Activated naive CD4-positive, alpha-beta T cell treated with anti-CD3 and anti-CD28 coated beads, Interleukin-2, amount 50 U/mL, for 72 hours (primary cell): ENCODE measurements at regions not wholly inside any gene's neighbourhood (a gene's known extent, or its start where the extent isn't known, plus 50 kb on each side); places are given as distances from the start of the nearest gene placed in this dataset.
"Not testable (repeated sequence)": the region's sequence is repeated elsewhere in the genome, so short reads cannot be mapped to it uniquely, and the experiment has no call there.

Experiments
- ATAC-seq, 2 donors: fragments of 150-1000 bp; cut with Tn5 transposase; 2 replicates each; pipeline ENCODE4 v1.10.0; 2021; ENCODE audit warnings: mild to moderate bottlenecking in 2 of 2, moderate library complexity in 2 of 2
- DNase-seq, 2 donors: peaks; one replicate each; pipeline ENCODE4 v3.0.0; 2021 to 2022; ENCODE audit warnings: low spot score in 2 of 2
- H3K27ac Mint-ChIP-seq, 2 donors: one replicate each; pipeline ENCODE4 v1.8.0; 2022; ENCODE audit warnings: mild to moderate bottlenecking in 2 of 2, mixed read lengths in 2 of 2
- H3K36me3 Mint-ChIP-seq, 2 donors: one replicate each; pipeline ENCODE4 v1.8.0; 2022; ENCODE audit warnings: mixed read lengths in 2 of 2
- H3K9me3 Mint-ChIP-seq, 2 donors: one replicate each; pipeline ENCODE4 v1.8.0; 2022; ENCODE audit warnings: mixed read lengths in 2 of 2

DNA sequence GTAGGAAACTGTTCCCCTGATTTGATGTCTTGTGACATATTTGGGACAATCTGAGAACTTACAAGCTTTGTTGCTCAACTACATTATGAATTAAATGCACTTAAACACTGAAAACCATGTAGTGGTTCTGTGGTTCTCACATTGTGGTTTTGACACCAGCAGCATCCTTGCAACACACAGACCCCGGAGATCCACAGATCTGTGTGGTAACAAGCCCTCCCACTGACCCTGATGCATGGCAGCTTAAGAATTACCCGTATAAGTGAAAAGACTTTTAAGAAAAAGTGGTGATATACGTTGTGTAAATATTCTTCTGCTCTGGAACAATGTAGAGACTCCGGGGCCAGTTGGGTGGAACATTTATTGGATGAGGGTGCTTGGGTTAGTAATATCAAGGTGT is 127.4 kb upstream of the ANKRD30BL start:
- H3K9me3 Mint-ChIP-seq, DNase-seq, H3K36me3 Mint-ChIP-seq, H3K27ac Mint-ChIP-seq, ATAC-seq: not testable (repeated sequence)

DNA sequence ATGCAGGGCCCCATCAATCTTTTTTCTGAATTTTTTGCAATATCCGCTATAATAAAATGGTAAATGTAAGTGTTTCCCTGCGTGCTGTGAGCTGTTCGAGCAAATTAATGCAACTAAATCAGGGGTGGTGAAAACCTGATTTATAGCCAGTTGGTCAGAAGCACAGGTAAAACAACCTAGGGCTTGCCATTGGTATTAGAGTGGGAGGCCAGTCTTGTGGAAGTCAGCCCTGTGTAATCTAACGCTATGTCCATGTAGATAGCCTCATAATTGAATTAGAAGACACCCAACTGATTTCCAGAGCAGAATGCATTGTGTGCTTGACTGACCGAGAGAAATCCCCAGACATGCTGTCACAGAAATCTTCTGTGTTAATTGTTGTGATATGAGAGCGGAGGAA is 126.8 kb upstream of the GPR39 start:
- ATAC-seq, DNase-seq, H3K9me3 Mint-ChIP-seq, H3K36me3 Mint-ChIP-seq, H3K27ac Mint-ChIP-seq: not testable (repeated sequence)

DNA sequence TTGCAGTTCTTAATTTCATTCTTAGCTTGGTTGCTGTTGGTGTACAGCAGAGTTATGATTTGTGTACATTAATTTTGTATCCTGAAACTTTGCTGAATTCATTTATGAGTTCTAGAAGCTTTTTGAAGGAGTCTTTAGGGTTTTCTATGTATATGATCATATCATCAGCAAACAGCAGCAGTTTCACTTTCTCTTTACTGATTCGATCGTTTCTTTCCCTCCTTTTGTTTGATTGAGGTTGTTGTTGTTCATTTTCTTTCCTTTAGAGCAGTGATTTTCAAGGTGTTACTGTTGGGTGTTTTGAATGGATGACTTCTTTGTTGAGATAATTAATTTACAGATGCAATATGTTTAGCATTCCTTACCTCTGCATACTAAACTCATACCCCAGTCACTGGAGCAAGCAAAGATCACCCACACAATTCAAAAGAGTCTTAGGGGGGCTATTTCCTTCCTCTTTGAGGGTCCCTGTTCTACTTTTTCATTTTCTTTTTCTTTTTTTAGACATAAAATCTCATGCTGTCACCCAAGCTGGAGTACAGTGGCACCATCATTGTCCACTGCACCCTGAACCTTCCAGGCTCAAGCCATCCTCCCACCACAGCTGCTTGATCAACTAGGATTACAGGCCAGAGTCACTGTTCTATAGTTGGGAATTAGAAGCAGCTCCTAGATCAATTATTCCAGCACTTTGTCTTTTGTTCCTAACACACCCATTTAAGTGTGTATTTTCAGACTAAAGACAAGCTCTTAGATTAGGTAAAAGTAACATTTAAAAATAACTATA is 115.8 kb upstream of the GPR39 start:
- H3K27ac Mint-ChIP-seq, H3K9me3 Mint-ChIP-seq, ATAC-seq, H3K36me3 Mint-ChIP-seq, DNase-seq: not testable (repeated sequence)

DNA sequence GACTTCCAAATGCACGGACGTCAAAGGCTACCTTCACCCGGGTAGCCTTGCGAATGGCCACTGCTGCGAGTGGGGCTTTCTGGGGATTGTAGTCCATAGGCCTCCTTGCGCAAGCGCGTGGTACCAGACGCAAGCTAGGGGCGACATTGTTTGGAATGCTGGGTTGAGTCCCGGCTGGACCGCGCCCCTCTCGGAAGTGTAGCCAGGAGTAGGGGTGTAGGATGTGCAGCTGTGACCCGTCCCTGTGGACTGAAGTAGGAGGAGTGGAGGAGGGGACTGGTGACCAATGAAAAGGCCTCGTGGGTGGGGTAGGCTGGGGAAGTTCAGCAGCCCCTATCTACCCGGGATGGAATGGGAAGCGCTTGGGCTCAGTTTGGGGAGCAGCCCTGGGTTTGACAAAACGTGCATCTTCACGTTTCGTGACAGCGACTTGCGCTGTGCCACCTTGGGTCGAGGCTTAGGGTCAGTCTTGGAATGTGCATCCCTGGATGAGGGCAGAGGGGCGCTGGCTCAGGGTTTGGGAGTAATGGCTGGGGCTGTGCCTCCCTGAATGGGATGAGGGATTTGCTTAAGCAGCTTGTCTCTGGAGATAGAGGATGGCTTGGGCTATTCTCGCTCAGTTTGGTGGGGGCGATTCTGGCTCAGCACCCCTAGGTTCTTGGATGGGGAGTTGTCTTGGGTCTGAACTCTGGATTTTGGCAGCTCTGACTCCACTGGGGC is 111.8 kb upstream of the GPR39 start:
- not testable (repeated sequence) for H3K27ac Mint-ChIP-seq, H3K36me3 Mint-ChIP-seq, DNase-seq, H3K9me3 Mint-ChIP-seq, ATAC-seq

DNA sequence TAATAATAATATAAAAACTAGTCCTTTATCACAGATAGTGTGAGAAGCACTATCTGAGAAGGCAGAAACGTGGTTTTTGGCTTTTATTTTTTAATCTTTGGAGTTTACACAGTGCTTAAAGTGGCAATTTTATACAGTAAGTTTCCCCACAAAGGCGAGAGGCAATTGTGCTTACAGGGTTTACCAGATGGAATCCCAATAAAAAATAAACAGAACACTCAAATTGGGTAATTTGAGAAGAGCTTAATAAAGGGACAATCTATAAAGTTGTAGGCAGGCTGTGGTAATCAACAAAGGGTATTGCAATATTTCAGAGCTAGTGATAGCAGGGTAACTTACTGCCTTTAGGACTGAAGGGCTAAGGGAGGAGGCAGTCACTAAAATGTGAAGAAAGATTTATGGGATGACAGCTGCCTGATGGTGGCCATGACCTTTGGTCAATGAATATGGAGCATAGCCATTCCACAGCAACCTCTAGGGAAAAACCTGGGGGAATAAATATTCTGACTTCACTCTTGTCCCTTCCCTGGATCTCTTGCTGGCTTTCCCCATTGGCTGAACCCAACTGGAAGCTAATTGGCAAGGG is 108.9 kb upstream of the GPR39 start:
- DNase-seq, H3K9me3 Mint-ChIP-seq, H3K36me3 Mint-ChIP-seq, ATAC-seq, H3K27ac Mint-ChIP-seq: not testable (repeated sequence)

DNA sequence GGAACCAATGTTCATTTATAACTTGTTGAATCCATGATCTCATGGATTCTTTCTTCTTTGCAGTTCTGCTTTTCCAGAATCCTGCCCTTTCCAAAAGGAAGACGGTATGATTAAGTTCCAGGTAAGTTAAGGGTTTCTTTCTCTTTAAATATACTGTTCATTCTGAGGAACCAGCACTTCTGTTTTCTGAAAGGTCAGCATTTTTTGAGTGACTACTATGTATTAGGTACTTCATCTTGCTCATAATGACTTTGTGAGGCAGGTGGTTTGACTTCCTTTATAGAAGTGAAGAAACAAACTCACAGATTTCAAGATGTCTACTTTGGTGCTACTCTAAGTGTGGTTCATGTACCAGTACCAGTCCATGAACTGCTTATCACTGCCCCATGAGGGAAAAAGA is 107.4 kb upstream of the GPR39 start:
- H3K27ac Mint-ChIP-seq, H3K9me3 Mint-ChIP-seq, DNase-seq, ATAC-seq, H3K36me3 Mint-ChIP-seq: not testable (repeated sequence)

DNA sequence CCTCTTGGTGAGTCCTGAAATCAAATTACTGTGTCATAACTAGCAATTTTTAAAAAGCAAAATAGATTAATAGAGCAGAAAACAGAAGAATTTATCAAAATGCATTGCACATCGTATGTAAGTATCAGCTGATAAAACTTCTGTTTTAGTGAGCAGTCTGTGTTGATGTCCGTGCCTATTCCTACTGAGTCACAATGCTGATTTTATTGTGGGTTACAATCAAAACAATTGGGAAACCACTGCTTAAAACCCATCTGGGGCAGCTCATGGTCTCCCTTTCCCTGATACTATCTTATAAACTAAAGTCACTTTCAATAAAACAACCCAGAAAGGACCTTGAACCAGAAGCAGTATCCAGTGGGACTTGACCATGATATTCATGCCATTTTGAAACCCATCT is 101.1 kb upstream of the GPR39 start:
- H3K27ac Mint-ChIP-seq, ATAC-seq, H3K36me3 Mint-ChIP-seq, DNase-seq: not testable (repeated sequence)
- peaks cover 10 to 12% of the 10 kb centered on the region in 2 donors for H3K9me3 Mint-ChIP-seq

DNA sequence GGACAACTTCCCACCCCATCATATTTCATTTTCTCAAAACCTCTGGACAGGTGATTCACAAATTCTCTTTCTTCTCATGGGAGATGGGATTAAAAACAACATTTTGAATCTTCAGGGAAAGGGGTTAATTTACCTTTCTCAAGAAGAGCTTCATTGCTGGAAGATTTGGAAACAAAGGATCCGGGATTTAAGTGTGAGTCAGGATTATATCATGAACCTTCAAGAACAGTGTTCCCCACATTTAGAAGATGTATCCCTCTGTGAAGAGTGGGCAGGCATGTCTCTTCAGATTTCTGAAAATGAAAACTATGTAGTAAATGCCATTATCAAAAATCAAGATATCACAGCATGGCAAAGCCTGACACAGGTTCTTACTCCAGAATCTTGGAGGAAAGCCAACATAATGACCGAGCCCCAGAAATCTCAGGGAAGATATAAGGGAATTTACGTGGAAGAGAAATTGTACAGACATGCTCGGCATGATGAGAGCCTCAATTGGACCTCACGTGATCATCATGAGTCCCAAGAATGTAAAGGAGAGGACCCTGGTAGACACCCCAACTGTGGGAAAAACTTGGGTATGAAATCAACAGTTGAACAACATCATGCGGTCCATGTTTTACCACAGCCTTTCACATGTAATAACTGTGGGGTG is 99.5 kb upstream of the GPR39 start:
- not testable (repeated sequence) for DNase-seq, H3K27ac Mint-ChIP-seq, ATAC-seq, H3K36me3 Mint-ChIP-seq
- H3K9me3 Mint-ChIP-seq, result peaks cover 8 to 10% of the 10 kb centered on the region in 2 donors

DNA sequence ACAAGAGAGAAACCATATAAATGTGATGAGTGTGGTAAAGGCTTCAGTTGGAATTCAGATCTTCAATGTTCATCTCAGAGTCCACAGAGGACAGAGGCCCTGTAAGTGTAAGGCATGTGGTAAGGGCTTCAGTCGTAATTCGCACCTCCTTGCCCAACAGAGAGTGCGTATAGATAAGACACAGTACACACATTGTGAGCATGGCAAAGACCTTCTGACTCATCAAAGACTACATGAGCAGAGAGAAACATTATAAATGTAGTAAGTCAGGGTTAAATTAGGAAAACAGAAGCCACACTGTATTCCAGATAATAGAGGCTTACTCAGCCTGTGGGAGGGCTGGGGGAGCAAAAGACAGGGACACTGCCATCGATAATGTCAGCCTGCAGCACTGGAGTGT is 98.1 kb upstream of the GPR39 start:
- H3K27ac Mint-ChIP-seq, ATAC-seq, H3K36me3 Mint-ChIP-seq, DNase-seq: not testable (repeated sequence)
- H3K9me3 Mint-ChIP-seq, result peaks cover 8 to 10% of the 10 kb centered on the region in 2 donors

DNA sequence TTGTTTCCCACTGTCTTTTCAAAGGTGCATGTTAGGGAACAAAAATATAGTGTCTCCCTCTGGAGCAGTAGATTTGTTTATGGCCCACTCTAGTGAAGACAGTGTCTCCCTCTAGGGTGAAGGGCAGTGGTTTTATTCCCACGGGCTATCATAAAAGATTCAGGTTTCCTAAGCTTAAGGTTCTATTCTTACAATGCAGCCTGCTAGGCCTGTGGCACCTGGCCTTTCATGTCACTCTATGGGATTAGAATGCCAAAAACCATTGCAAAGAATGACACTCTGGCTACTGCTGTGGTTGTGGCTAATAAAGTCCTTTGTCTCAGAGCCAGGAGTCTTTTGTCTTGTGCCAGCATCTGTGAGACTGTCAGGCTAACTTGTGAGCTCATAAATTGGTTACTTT is 92.6 kb upstream of the GPR39 start:
- H3K27ac Mint-ChIP-seq, H3K36me3 Mint-ChIP-seq, H3K9me3 Mint-ChIP-seq, ATAC-seq, DNase-seq: not testable (repeated sequence)

DNA sequence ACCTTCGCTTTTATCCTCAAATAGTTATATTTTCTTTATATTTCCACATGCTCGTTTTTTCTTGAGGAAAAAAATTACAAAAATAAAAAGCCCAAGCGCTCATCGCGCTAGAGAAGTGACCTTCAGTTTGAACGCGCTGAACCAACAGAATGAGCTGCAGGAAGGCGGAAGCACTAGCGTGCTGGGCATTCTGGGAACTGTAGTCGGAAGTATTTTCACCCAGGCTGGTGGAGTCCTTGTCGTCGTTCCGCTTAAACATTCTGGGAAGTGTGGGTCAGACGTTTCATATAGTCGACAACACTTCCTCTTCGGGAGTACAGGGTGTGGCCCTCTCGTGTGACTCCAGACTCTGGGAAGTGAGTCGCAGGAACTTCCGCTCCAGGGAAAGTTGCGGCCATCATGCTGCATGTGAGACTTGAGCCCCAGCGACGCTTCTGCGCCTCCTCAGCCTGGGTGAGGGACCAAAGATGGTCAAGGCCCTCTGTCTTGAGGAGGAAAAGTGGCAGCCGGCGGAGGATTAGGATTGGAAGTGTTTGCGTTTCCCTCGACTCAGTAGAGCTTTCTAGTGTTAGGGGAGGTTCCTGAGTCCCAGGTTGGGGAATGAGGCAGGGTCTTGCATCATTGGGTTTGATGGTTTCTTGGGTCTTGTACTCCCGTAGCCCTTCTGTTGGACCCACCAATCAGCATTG is 84.1 kb upstream of the GPR39 start:
- ATAC-seq, DNase-seq, H3K36me3 Mint-ChIP-seq, H3K9me3 Mint-ChIP-seq, H3K27ac Mint-ChIP-seq: not testable (repeated sequence)

DNA sequence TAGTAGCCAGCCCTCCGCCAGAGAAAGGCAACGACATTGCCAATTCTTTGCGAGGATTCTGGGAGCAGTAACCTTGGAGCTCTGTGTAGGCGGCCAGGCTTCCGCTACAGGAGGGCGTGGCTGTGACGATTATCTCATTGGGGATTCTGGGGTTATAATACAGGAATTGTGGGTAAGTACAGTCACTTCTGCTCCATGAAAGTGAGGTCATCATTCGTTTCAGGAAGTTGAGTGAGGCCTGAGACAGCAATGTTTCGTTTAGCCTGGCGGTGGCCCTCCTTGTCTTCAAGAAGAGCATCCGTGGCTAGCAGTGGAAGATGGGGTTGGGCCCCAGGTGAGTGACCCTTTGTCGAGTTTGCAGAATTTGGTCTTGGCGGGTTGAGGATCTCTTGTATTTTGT is 79.5 kb upstream of the GPR39 start:
- not testable (repeated sequence) for DNase-seq, H3K9me3 Mint-ChIP-seq

DNA sequence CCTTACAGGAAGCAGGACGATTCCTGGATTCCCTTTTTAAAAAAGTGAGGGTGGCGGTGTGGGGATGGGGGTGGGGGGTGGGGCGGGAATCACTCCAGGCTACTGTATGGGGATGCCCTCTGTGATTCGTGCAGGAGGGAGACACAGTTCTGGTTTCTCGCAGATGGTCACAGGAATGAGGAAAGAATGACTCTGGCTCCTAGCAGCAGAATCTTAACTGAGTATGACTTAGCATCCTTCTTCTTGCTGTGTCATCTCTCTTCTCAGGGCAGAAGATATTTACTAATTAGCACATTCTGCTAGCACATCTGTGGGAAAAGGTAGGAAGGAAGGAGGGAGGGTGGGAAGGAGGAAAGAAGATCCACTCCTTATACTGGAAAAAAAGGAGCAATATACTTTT is 78.8 kb upstream of the GPR39 start:
- DNase-seq, H3K27ac Mint-ChIP-seq, H3K36me3 Mint-ChIP-seq, H3K9me3 Mint-ChIP-seq, ATAC-seq: not testable (repeated sequence)

More for the DNA sequence above, 79.5 kb upstream of the GPR39 start:
- not testable (repeated sequence) for ATAC-seq, H3K27ac Mint-ChIP-seq, H3K36me3 Mint-ChIP-seq

DNA sequence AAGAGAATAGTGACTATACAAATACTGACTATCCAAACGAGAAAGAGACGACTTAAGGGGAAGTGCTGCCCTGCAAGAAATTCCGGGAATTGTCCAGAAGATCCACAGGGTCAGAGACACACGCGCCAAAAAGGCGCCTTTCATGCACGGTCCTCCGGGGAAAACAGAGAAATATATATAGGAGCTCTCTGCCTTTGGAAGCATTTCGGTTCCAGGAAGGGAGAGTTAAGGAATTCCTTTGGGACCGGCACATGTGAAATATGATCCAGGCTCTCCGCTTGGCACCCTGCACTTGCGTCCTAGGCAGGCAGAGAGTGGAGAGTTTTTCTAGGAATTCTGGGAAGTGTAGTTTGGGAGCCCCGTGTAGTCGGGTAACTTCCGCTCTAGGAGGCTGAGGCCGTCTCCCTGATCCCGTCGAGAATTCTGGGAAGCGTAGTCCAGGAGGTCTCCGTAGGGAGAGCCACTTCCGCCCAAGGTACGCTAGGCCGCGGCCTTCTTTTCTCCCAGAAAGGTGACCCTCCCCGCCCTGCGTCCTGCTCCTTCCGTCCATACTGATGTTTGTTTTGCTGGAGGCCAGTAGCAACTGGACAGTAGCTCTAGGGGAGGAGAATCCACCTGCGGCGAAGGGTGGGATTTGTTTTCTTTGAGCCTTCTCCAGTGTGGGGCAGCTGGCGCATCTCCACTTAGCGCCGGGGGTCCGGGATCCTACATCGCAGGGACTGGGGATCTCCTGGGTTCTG is 69.4 kb upstream of the GPR39 start:
- not testable (repeated sequence) for ATAC-seq, H3K9me3 Mint-ChIP-seq, DNase-seq, H3K36me3 Mint-ChIP-seq, H3K27ac Mint-ChIP-seq

DNA sequence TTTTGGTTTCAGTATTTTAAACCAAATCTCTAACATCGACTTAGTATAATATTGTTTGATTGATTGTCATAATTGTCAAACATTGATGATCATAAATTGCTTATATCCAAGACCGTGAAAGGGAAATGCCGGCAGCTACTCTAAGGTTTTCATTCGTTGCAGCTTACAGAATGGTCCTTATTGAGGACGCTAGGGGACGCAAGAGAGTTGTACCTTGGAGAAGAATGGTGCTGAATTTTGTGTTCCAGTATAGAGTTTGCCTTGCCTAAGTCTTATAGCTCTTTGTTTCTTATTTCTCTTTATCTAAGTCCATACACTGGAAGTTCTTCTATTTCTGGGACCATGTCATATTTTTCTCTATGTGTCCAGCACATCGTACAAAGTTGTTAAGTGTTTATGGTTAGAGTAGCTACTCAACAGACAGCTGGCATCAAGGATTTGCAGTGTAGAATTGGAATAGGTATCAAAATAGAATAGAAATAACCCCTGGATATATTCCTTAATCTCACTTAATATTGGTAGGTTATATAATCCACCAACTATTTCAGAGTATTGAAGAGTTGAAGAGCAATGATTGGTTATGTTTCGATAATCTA is 67.4 kb upstream of the GPR39 start:
- not testable (repeated sequence) for DNase-seq, ATAC-seq, H3K9me3 Mint-ChIP-seq

More for the DNA sequence above, 67.4 kb upstream of the GPR39 start:
- H3K27ac Mint-ChIP-seq, H3K36me3 Mint-ChIP-seq: not testable (repeated sequence)
